B cell (primary cell): ENCODE measurements at regions not wholly inside any gene's neighbourhood (a gene's known extent, or its start where the extent isn't known, plus 50 kb on each side); places are given as distances from the start of the nearest gene placed in this dataset.

Experiments used
- EZH2 ChIP-seq: IDR thresholded peaks from 2 replicates; pipeline ENCODE4 v1.6.1; 2012; ENCODE audit warnings: borderline replicate concordance, low read depth, mild to moderate bottlenecking, moderate library complexity, low read length; ENCODE audit not compliant: insufficient read depth, poor library complexity, severe bottlenecking
- TF ChIP-seq, protein P1 (sequence below): fragments of 200-600 bp; IDR thresholded peaks from one replicate; pipeline ENCODE4 v1.8.0; 2022; ENCODE audit warnings: antibody characterized with exemption, mild to moderate bottlenecking

DNA sequence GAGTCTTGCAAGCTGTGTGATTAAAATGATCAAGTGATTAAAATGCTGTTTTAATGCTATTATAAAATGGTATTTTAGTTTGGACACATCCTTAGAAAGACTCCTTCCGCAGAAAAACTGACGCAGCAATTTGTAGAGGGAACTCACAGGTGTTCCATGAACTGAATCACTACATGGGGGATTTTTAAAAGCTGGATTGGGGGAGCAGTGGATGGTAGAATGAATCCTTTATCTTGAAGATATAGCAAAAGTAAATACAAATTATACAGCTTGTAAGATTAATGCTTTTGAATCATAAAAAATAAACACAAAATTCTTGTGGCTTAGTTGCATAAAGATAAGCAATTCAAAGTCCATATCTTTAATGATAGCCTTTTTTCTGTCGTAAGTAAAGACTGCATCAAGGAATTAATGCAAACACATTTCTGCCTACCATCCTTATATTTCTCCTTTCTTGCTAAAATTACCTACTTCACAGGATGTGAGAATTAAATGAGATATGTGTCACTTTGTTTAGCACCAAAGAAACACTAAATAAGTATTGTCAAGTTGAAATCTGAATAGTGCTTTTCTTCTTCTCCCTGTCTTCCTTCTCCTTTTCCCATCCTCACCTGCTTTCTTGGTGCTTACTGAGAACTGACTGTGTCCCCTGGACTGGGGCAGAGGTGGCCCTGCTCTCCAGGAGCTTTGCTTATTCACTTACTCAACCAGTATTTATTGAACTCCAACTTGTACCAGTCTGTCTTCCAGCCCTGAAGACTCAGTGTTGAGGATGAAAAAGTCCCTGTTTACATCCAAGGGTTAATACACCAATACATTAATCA is 61.5 kb upstream of the F3 start:
- TF ChIP-seq, protein P1, sequence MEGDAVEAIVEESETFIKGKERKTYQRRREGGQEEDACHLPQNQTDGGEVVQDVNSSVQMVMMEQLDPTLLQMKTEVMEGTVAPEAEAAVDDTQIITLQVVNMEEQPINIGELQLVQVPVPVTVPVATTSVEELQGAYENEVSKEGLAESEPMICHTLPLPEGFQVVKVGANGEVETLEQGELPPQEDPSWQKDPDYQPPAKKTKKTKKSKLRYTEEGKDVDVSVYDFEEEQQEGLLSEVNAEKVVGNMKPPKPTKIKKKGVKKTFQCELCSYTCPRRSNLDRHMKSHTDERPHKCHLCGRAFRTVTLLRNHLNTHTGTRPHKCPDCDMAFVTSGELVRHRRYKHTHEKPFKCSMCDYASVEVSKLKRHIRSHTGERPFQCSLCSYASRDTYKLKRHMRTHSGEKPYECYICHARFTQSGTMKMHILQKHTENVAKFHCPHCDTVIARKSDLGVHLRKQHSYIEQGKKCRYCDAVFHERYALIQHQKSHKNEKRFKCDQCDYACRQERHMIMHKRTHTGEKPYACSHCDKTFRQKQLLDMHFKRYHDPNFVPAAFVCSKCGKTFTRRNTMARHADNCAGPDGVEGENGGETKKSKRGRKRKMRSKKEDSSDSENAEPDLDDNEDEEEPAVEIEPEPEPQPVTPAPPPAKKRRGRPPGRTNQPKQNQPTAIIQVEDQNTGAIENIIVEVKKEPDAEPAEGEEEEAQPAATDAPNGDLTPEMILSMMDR: no peak
- TF ChIP-seq EZH2: no peak
